HepG2 (cell line): ENCODE measurements at regions not wholly inside any gene's neighbourhood (a gene's known extent, or its start where the extent isn't known, plus 50 kb on each side); places are given as distances from the start of the nearest gene placed in this dataset.

Source experiments
- ATAC-seq: fragments of 200-7000 bp; cut with Tn5 transposase; 3 replicates; pipeline ENCODE4 v1.9.1; 2020; ENCODE audit warnings: mild to moderate bottlenecking, moderate library complexity
- BruUV-seq: library from RNA; stranded (reverse); fragments of 400-500 nt; replicated peaks from 2 replicates; lab custom pipeline; 2021; lab: Mats Ljungman, UMichigan
- CTCF ChIA-PET: fragments of 300-600 bp; formaldehyde crosslinking; extraction: SDS; loops from one replicate; lab custom pipeline; 2021; ENCODE audit warnings: low total read pairs, inconsistent platforms, low intra/inter-chr PET ratio; lab: Yijun Ruan, JAX
- POLR2A ChIA-PET: fragments of 350-600 bp; sonication (Branson Sonifier 250); formaldehyde crosslinking; loops from one replicate; lab custom pipeline; 2020; ENCODE audit warnings: antibody characterized with exemption, inconsistent platforms; lab: Yijun Ruan, JAX
- DNase-seq: peaks from one replicate; pipeline ENCODE4 v3.0.0-alpha.2; 2015; ENCODE audit warnings: low spot score
- FAIRE-seq: peaks from 3 replicates; lab custom pipeline; 2011; peaks lifted over from hg19 to GRCh38; lab: Jason Lieb, UNC
- H2AFZ ChIP-seq: one replicate; pipeline ENCODE4 v1.6.1; 2011; ENCODE audit warnings: low read length, inconsistent platforms
- H3K27ac ChIP-seq: fragments of 300-600 bp; 3 replicates; pipeline ENCODE4 v1.8.0; 2011; ENCODE audit warnings: mixed run types, mild to moderate bottlenecking, mixed read lengths, low read length, inconsistent platforms; ENCODE audit not compliant: insufficient read depth; ENCODE audit errors: extremely low read length
- H3K27me3 ChIP-seq, 2 experiments: fragments of 200-600 bp in 1 of 2; 2 replicates in 1 of 2; 3 replicates in 1 of 2; pipeline versions ENCODE4 v1.6.0 to v1.8.0; 2011; ENCODE audit warnings: low read length in 2 of 2, mild to moderate bottlenecking in 2 of 2, moderate library complexity in 2 of 2, inconsistent platforms in 1 of 2; ENCODE audit not compliant: insufficient read depth in 2 of 2, control insufficient read depth in 1 of 2
- H3K36me3 ChIP-seq, 2 experiments: fragments of 200-600 bp in 1 of 2; replicated peaks in 1 of 2; 2 replicates in 1 of 2; 3 replicates in 1 of 2; pipeline versions ENCODE4 v1.5.1 to v1.8.0; 2011; ENCODE audit warnings: low read length in 2 of 2, inconsistent platforms in 1 of 2; ENCODE audit not compliant: insufficient read depth in 2 of 2, control insufficient read depth in 1 of 2
- H3K4me1 ChIP-seq: 2 replicates; pipeline ENCODE4 v1.5.1; 2012; ENCODE audit warnings: low read length, inconsistent platforms; ENCODE audit not compliant: insufficient read depth
- H3K4me2 ChIP-seq: 2 replicates; pipeline ENCODE4 v1.6.0; 2011; ENCODE audit warnings: low read depth, low read length, inconsistent platforms
- H3K4me3 ChIP-seq, 3 experiments: fragments of 200-600 bp in 1 of 3; sonication (generic), shearing (Covaris generic) in 1 of 3; replicated peaks in 1 of 3; 2 replicates each; pipeline ENCODE4 v1.5.1; 2011 to 2016; ENCODE audit warnings: low read length in 3 of 3, inconsistent platforms in 2 of 3, low read depth in 2 of 3, mild to moderate bottlenecking in 2 of 3, control low read depth in 1 of 3, mixed read lengths in 1 of 3; ENCODE audit not compliant: insufficient read depth in 1 of 3
- H3K79me2 ChIP-seq: one replicate; pipeline ENCODE4 v1.6.1; 2011; ENCODE audit warnings: low read length, inconsistent platforms; ENCODE audit not compliant: insufficient read depth
- H3K9ac ChIP-seq: 2 replicates; pipeline ENCODE4 v1.6.0; 2011; ENCODE audit warnings: mild to moderate bottlenecking, low read depth, low read length, inconsistent platforms; ENCODE audit not compliant: insufficient read depth
- H3K9me3 ChIP-seq: 2 replicates; pipeline ENCODE4 v1.5.1; 2012; ENCODE audit warnings: mild to moderate bottlenecking, low read length
- H4K20me1 ChIP-seq: 2 replicates; pipeline ENCODE4 v1.6.0; 2011; ENCODE audit warnings: inconsistent platforms, mild to moderate bottlenecking, low read length, moderate library complexity; ENCODE audit not compliant: insufficient read depth
- SIX4 ChIP-seq: sonication (generic); formaldehyde crosslinking; IDR thresholded peaks from 2 replicates; pipeline ENCODE4 v1.4.0; 2020; ENCODE audit warnings: missing genetic modification reagents
- THYN1 ChIP-seq: sonication (generic); formaldehyde crosslinking; IDR thresholded peaks from 2 replicates; pipeline ENCODE4 v1.8.1; 2023; ENCODE audit warnings: low read depth, mild to moderate bottlenecking, moderate library complexity, missing genetic modification reagents, borderline replicate concordance
- ZNF329 ChIP-seq: sonication (generic); formaldehyde crosslinking; IDR thresholded peaks from 2 replicates; pipeline ENCODE4 v1.9.0; 2021; ENCODE audit warnings: low read depth, mild to moderate bottlenecking, missing genetic modification reagents
- WGBS: methylation state at CpG from one replicate; pipeline ENCODE4 v1.1.6; 2017; ENCODE audit warnings: low lambda C conversion rate; 5-methylcytosine and 5-hydroxymethylcytosine counted together
- in situ Hi-C: cut with HindIII; loops from 2 replicates; pipeline ENCODE4 v1.10.0; 2017; ENCODE audit warnings: low pct_unique_long_range_greater_than_20kb; ENCODE audit not compliant: extremely low pct_ligation_motif_present
- intact Hi-C: fragments of 100-400 bp; cut with micrococcal nuclease; formaldehyde crosslinking; loops from one replicate; pipeline ENCODE4 v1.10.0; 2022; ENCODE audit not compliant: unreplicated experiment
- TF ChIP-seq, protein P1 (sequence below): sonication (generic); formaldehyde crosslinking; IDR thresholded peaks from 2 replicates; pipeline ENCODE4 v1.4.0; 2020; ENCODE audit warnings: missing genetic modification reagents
- TF ChIP-seq, protein P2 (sequence below): IDR thresholded peaks from 2 replicates; pipeline ENCODE4 v1.6.1; 2016

DNA sequence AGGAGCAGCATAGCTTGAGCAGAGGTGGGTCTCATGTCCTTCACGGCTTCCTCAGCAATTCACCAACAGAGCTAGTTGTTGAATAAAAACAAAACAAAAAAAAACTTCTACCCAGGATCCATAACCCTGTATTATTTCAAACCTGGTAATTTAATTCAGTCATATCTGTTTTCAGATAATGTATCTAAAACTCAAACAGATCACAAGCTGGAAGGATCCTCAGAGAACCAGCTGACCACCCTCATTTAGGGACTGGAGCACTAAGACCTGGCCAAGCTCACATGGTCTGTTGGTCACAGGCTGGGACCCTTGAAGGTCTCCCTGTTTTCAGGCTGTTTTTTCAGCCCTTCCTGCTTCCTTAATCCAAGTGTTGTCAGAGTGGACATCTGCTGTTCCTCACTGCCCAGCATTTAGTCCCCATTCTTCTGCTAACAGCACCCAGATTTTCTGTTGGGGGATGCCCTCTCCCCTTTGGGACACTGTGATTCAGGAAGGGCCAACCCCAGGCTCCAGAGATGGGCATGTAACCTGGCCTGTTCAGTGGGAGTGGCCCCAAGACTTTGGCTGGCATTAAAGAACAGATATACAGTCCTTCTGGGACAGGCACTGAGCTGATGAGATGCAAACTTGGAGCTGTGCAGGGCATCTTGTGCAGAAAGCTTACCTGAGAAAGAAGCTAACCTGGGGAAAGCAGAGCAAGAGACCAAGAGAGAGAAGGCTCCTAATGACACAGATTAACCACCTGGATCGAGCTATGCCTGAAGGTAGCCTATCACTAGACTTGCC lies 78.8 kb upstream of the SPATA12 start:
- no peak for ATAC-seq
- TF ChIP-seq, protein P1, sequence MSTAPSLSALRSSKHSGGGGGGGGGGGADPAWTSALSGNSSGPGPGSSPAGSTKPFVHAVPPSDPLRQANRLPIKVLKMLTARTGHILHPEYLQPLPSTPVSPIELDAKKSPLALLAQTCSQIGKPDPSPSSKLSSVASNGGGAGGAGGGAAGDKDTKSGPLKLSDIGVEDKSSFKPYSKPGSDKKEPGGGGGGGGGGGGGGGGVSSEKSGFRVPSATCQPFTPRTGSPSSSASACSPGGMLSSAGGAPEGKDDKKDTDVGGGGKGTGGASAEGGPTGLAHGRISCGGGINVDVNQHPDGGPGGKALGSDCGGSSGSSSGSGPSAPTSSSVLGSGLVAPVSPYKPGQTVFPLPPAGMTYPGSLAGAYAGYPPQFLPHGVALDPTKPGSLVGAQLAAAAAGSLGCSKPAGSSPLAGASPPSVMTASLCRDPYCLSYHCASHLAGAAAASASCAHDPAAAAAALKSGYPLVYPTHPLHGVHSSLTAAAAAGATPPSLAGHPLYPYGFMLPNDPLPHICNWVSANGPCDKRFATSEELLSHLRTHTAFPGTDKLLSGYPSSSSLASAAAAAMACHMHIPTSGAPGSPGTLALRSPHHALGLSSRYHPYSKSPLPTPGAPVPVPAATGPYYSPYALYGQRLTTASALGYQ (CRISPR knock-in tag), result no peak
- TF ChIP-seq, protein P2, sequence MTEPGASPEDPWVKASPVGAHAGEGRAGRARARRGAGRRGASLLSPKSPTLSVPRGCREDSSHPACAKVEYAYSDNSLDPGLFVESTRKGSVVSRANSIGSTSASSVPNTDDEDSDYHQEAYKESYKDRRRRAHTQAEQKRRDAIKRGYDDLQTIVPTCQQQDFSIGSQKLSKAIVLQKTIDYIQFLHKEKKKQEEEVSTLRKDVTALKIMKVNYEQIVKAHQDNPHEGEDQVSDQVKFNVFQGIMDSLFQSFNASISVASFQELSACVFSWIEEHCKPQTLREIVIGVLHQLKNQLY (CRISPR knock-in tag), result no peak
- TF ChIP-seq THYN1, result no peak
- no peak for TF ChIP-seq SIX4 (CRISPR knock-in tag)
- peak; percentile 88 for TF ChIP-seq ZNF329 (CRISPR knock-in tag)
- H3K9me3 ChIP-seq, result no peaks in the 10 kb centered on the region
- H3K36me3 ChIP-seq, result peaks cover 0 to 11% of the 10 kb centered on the region in 2 experiments; a peak in 1 of 5 replicates
- FAIRE-seq, result no peak
- H4K20me1 ChIP-seq, result no peaks in the 10 kb centered on the region
- H3K9ac ChIP-seq, result no peak overlapping the region
- H3K4me3 ChIP-seq, result no peak overlapping the region
- no peak overlapping the region for H3K27ac ChIP-seq
- ChIA-PET CTCF (no interaction called here), POLR2A (interaction anchor here (1.3 kb wide), 1 partner anchor 9 kb away, joined by 4 read pairs; no protein-coding TSS in a partner anchor)
- H3K27me3 ChIP-seq, result no peaks in the 10 kb centered on the region
- 96% methylated on average over 2 of the region's 2 CpGs for WGBS
- no peaks in the 10 kb centered on the region for H3K79me2 ChIP-seq
- H3K4me1 ChIP-seq, result peaks cover 11% of the 10 kb centered on the region
- no TSS peak for BruUV-seq
- H3K4me2 ChIP-seq, result no peak overlapping the region
- intact Hi-C loops, result no loop called here
- in situ Hi-C loops, result no loop called here
- H2AFZ ChIP-seq, result no peak overlapping the region
- DNase-seq, result no peak
